GM19238 (cell line): ENCODE measurements at regions not wholly inside any gene's neighbourhood (a gene's known extent, or its start where the extent isn't known, plus 50 kb on each side); places are given as distances from the start of the nearest gene placed in this dataset.
A peak's percentile ranks its signal among the peaks of the same experiment; 100 is the strongest.

Experiments used
- DNase-seq: peaks from one replicate; pipeline ENCODE4 v3.0.0; 2011; ENCODE audit warnings: low spot score; ENCODE audit not compliant: insufficient read length

GRCh38 chr9:105191508-105192121, 52.8 kb upstream of the SLC44A1 start:
- DNase-seq, result peak; percentile 16

GRCh38 chr9:105193560-105193959, 50.9 kb upstream of the SLC44A1 start:
- DNase-seq, result no peak

GRCh38 chr9:105194234-105194633, 50.2 kb upstream of the SLC44A1 start:
- no peak for DNase-seq
